CD4-positive, alpha-beta T cell (primary cell): ENCODE measurements at regions not wholly inside any gene's neighbourhood (a gene's known extent, or its start where the extent isn't known, plus 50 kb on each side); places are given as distances from the start of the nearest gene placed in this dataset.

ENCODE experiments used
- ATAC-seq: fragments of 200-7000 bp; cut with Tn5 transposase; one replicate; pipeline ENCODE4 v1.10.0; 2022; ENCODE audit warnings: mild to moderate bottlenecking; ENCODE audit not compliant: poor library complexity
- CTCF ChIA-PET: fragments of 350-600 bp; sonication (Branson Sonifier 250); formaldehyde crosslinking; loops from one replicate; lab custom pipeline; 2021; ENCODE audit warnings: antibody characterized with exemption, inconsistent platforms; lab: Charles Lee
- POLR2A ChIA-PET: fragments of 350-600 bp; sonication (Branson Sonifier 250); formaldehyde crosslinking; loops from one replicate; lab custom pipeline; 2021; ENCODE audit warnings: antibody characterized with exemption, inconsistent platforms; lab: Charles Lee
- DNase-seq, 14 experiments: peaks; one replicate each; pipeline ENCODE4 v3.0.0-alpha.2; 2013 to 2020; ENCODE audit warnings: mixed read lengths in 2 of 14
- H3K27ac ChIP-seq, 2 donors: one replicate each; pipeline versions ENCODE4 v1.5.1 to v1.7.0; 2013; ENCODE audit warnings: low read length in 2 of 2, low read depth in 1 of 2, mild to moderate bottlenecking in 1 of 2
- H3K27me3 ChIP-seq, 2 experiments: 1 replicate in 1 of 2; 2 replicates in 1 of 2; pipeline versions ENCODE4 v1.6.1 to v1.7.0; 2013; ENCODE audit warnings: low read length in 2 of 2, control low read depth in 1 of 2, mild to moderate bottlenecking in 1 of 2, moderate library complexity in 1 of 2; ENCODE audit not compliant: insufficient read depth in 2 of 2, control insufficient read depth in 1 of 2
- H3K36me3 ChIP-seq: one replicate; pipeline ENCODE4 v1.6.1; 2013; ENCODE audit warnings: low read length, control low read depth; ENCODE audit not compliant: insufficient read depth
- H3K4me1 ChIP-seq: one replicate; pipeline ENCODE4 v1.6.1; 2013; ENCODE audit warnings: low read length, control low read depth; ENCODE audit not compliant: insufficient read depth
- H3K4me3 ChIP-seq: one replicate; pipeline ENCODE4 v1.5.1; 2013; ENCODE audit warnings: mild to moderate bottlenecking, low read length, moderate library complexity
- H3K9me3 ChIP-seq, 2 experiments: 1 replicate in 1 of 2; 2 replicates in 1 of 2; pipeline versions ENCODE4 v1.6.1 to v1.7.0; 2013; ENCODE audit warnings: low read length in 2 of 2, mild to moderate bottlenecking in 2 of 2, control low read depth in 1 of 2, moderate library complexity in 1 of 2; ENCODE audit not compliant: control insufficient read depth in 1 of 2, insufficient read depth in 1 of 2
- H3K27ac Mint-ChIP-seq: one replicate; pipeline ENCODE4 v1.8.0; 2020; ENCODE audit warnings: mixed read lengths
- H3K27me3 Mint-ChIP-seq: one replicate; pipeline ENCODE4 v1.8.0; 2021; ENCODE audit warnings: mixed read lengths
- H3K36me3 Mint-ChIP-seq: one replicate; pipeline ENCODE4 v1.8.0; 2021; ENCODE audit warnings: low read depth, mixed read lengths
- H3K4me1 Mint-ChIP-seq: one replicate; pipeline ENCODE4 v1.8.0; 2021; ENCODE audit warnings: low read depth, mixed read lengths
- H3K4me3 Mint-ChIP-seq: one replicate; pipeline ENCODE4 v1.8.0; 2020; ENCODE audit warnings: mild to moderate bottlenecking, mixed read lengths
- H3K9me3 Mint-ChIP-seq: one replicate; pipeline ENCODE4 v1.8.0; 2020; ENCODE audit warnings: mixed read lengths
- CTCF ChIP-seq: fragments of 200-600 bp; IDR thresholded peaks from one replicate; pipeline ENCODE4 v1.8.0; 2022; ENCODE audit warnings: antibody characterized with exemption, mild to moderate bottlenecking
- intact Hi-C, 2 experiments: fragments of 100-400 bp; cut with DNase I in 1 of 2; cut with micrococcal nuclease in 1 of 2; formaldehyde crosslinking; loops; one replicate each; pipeline versions ENCODE4 v1.15.1 to v1.9.0; 2023 to 2025; cut with DNase I, micrococcal nuclease

GRCh38 chr18:71976744-71977143 lies 567.4 kb downstream of the CBLN2 start:
- Mint-ChIP-seq H3K9me3 (peaks cover 2% of the 10 kb centered on the region), H3K27ac (no peak overlapping the region), H3K36me3 (no peaks in the 10 kb centered on the region), H3K27me3 (no peaks in the 10 kb centered on the region), H3K4me3 (no peak overlapping the region), H3K4me1 (no peaks in the 10 kb centered on the region)
- peaks cover 0 to 2% of the 10 kb centered on the region in 2 experiments for H3K9me3 ChIP-seq
- no peak for ATAC-seq
- no peak for TF ChIP-seq CTCF
- ChIA-PET CTCF (no interaction called here), POLR2A (no interaction called here)
- no peaks in the 10 kb centered on the region for H3K4me1 ChIP-seq
- no peak overlapping the region for H3K27ac ChIP-seq
- H3K4me3 ChIP-seq, result no peak overlapping the region
- DNase-seq, result no peak
- intact Hi-C loops, result no loop called here
- H3K36me3 ChIP-seq, result no peaks in the 10 kb centered on the region
- H3K27me3 ChIP-seq, result no peaks in the 10 kb centered on the region

- POLR2A ChIA-PET, result no interaction called here
- DNase-seq, result no peak
- H3K9me3 ChIP-seq, result peaks cover 0 to 6% of the 10 kb centered on the region in 2 experiments
- no peak overlapping the region for H3K4me3 ChIP-seq
- Mint-ChIP-seq H3K4me1 (no peaks in the 10 kb centered on the region), H3K36me3 (no peaks in the 10 kb centered on the region), H3K27me3 (no peaks in the 10 kb centered on the region), H3K27ac (no peak overlapping the region), H3K9me3 (peaks cover 8% of the 10 kb centered on the region), H3K4me3 (no peak overlapping the region)
- H3K4me1 ChIP-seq, result no peaks in the 10 kb centered on the region
- TF ChIP-seq CTCF, result no peak
- no peak overlapping the region for H3K27ac ChIP-seq
- no peaks in the 10 kb centered on the region for H3K36me3 ChIP-seq
- CTCF ChIA-PET, result no interaction called here
- no peaks in the 10 kb centered on the region for H3K27me3 ChIP-seq
- ATAC-seq, result no peak
- intact Hi-C loops, result no loop called here
Observed at GRCh38 chr18:71966791-71967190, 577.4 kb downstream of the CBLN2 start.

GRCh38 chr18:71958605-71959004 lies 585.5 kb downstream of the CBLN2 start:
- POLR2A ChIA-PET, result no interaction called here
- DNase-seq, result no peak
- no peak for ATAC-seq
- no peaks in the 10 kb centered on the region for H3K4me1 Mint-ChIP-seq
- H3K27me3 Mint-ChIP-seq, result no peaks in the 10 kb centered on the region
- H3K4me3 ChIP-seq, result no peak overlapping the region
- no peak overlapping the region for H3K4me3 Mint-ChIP-seq
- no peaks in the 10 kb centered on the region for H3K36me3 ChIP-seq
- H3K36me3 Mint-ChIP-seq, result no peaks in the 10 kb centered on the region
- H3K9me3 ChIP-seq, result no peaks in the 10 kb centered on the region
- CTCF ChIA-PET, result no interaction called here
- H3K4me1 ChIP-seq, result no peaks in the 10 kb centered on the region
- no peak overlapping the region for H3K27ac Mint-ChIP-seq
- H3K27me3 ChIP-seq, result no peaks in the 10 kb centered on the region
- TF ChIP-seq CTCF, result no peak
- intact Hi-C loops, result no loop called here
- peaks cover 5% of the 10 kb centered on the region for H3K9me3 Mint-ChIP-seq
- no peak overlapping the region for H3K27ac ChIP-seq
